ENCODE measurements at regions not wholly inside any gene's neighbourhood (a gene's known extent, or its start where the extent isn't known, plus 50 kb on each side); places are given as distances from the start of the nearest gene placed in this dataset.

DNA sequence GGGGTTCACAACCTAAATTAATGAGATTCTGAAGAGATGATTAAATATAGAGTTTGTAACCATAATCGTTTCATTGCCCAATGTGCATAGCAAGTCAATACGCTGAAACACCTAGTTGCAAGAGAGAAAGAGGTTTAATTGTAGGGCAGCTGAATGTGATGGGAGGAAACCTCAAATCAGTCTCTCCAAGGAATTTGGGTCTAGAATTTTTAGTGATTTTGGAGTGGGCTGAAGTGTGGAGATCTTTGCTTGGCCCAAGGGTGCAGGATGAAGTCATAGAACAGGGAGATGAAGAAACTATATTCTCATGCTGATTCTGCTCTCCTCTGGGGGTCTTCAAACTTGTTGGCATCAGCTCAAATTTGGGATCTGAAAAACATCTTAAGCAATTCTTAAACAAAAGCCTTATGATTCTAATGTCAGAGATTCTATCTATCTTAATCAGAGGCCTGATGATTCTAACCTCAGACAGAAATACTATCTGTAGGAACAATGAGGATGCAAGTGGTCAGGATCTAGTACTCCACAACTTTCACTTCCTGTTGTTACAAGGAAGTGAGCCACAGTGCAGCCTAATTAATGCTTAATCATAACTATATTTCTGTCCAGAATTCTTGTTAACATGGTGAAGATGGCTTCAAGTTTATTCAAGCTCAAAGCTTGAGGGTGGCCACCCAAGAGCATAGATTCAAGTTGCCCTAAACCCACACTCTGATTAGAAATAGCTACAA is 80.2 kb upstream of the FUT8 start:
- TF ChIP-seq, protein P1, sequence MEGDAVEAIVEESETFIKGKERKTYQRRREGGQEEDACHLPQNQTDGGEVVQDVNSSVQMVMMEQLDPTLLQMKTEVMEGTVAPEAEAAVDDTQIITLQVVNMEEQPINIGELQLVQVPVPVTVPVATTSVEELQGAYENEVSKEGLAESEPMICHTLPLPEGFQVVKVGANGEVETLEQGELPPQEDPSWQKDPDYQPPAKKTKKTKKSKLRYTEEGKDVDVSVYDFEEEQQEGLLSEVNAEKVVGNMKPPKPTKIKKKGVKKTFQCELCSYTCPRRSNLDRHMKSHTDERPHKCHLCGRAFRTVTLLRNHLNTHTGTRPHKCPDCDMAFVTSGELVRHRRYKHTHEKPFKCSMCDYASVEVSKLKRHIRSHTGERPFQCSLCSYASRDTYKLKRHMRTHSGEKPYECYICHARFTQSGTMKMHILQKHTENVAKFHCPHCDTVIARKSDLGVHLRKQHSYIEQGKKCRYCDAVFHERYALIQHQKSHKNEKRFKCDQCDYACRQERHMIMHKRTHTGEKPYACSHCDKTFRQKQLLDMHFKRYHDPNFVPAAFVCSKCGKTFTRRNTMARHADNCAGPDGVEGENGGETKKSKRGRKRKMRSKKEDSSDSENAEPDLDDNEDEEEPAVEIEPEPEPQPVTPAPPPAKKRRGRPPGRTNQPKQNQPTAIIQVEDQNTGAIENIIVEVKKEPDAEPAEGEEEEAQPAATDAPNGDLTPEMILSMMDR (IDR thresholded peaks at IDR 0.05) = no peak
- no peak for TF ChIP-seq POLR2A (IDR thresholded peaks at IDR 0.05)
- intact Hi-C loops (cut with DNase I) = no loop called here
- DNase-seq = no peak
- whole genome bisulfite sequencing, 4 donors = 86 to 92% (median 91%) methylated on average over 2 of the region's 2 CpGs
- Histone ChIP-seq H3K4me1 (replicated peaks in 1 of 2) (no peaks in the 10 kb centered on the region), H3K27me3 (no peaks in the 10 kb centered on the region), H3K9me3 (replicated peaks in 1 of 3) (no peaks in the 10 kb centered on the region), H3K36me3 (replicated peaks in 1 of 2) (no peaks in the 10 kb centered on the region), H3K4me3 (no peak overlapping the region), H3K27ac (no peak overlapping the region)

DNA sequence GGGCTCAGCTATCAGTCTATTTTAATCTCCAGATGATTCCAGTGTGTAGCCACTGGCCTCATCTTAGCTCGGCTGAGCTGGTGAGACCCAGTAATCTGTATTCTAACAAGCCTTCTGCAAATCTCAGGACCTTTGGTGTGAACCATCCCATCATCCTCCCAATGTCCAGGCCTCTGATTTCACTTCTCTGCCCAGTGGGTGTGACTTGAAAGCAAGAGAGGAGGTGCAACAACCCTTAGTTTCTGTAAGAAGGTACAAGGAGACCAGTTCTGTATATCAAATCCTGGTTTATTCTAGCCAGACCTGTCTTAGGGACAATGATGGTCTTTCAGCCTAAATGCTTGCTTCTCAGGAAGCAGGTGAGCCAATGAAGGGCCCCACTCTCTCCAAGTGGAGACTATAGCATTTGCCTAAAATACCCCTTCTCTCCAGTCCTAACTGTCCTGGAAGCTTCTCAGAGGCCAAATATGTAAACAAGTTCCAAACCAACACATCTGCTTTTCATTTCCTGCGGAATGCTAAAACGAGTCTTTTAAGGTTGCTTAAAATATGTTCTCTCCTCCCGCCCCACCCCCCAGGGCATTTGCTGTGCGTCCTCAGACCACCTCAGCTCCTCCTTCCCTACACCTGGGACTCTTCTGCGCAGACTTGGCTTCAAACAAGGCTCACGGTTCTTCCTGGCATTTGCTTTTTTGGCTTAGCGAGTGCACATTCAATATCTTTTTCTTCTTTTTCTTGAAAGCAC is 78.4 kb upstream of the FUT8 start:
- no peaks in the 10 kb centered on the region for H3K36me3 ChIP-seq (replicated peaks in 1 of 2)
- H3K27ac ChIP-seq = no peak overlapping the region
- peaks cover 0 to 4% of the 10 kb centered on the region in 2 donors for H3K4me1 ChIP-seq (replicated peaks in 1 of 2)
- no peak for TF ChIP-seq POLR2A (IDR thresholded peaks at IDR 0.05)
- TF ChIP-seq, protein P1 (IDR thresholded peaks at IDR 0.05) = no peak
- intact Hi-C loops (cut with DNase I) = no loop called here
- H3K27me3 ChIP-seq = no peaks in the 10 kb centered on the region
- H3K9me3 ChIP-seq (replicated peaks in 1 of 3) = no peaks in the 10 kb centered on the region
- WGBS, 4 donors = 55 to 79% (median 63%) methylated on average over 8 of the region's 8 CpGs
- no peak for DNase-seq
- no peak overlapping the region for H3K4me3 ChIP-seq

DNA sequence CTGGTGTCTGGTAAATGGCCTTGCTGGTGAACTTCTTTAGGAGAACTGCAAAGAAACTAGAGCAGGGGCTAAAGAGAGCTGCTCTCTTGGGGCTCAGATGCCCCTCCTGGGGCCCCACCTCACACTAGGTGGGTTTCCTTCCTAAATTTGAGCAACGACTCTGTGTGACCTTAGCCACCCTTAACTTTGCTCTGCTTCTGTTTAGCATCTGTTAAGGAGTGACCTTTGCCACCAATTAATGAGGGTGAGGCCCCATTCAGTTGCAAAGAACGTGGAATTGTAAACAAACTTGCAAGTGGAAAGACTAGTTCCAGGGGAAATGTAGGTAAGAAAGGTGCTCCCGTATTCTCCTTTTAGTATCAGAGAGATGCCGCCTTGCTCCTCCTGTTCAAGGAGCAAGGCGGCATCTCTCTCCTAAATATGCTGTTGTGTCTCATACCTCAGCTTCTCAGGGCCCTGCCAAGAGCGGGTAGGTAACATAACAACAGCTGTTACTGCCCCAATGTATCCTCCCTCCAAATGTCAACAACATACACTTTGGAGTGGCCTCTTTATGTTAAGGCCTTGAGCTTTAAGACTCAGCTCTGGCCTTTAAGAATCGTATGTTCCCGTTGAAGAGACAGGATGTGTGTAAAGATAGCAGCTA is 77.6 kb upstream of the FUT8 start:
- Histone ChIP-seq H3K4me3 (no peak overlapping the region), H3K4me1 (replicated peaks in 1 of 2) (peaks cover 0 to 4% of the 10 kb centered on the region in 2 donors), H3K27ac (no peak overlapping the region), H3K36me3 (replicated peaks in 1 of 2) (no peaks in the 10 kb centered on the region), H3K9me3 (replicated peaks in 1 of 3) (no peaks in the 10 kb centered on the region), H3K27me3 (no peaks in the 10 kb centered on the region)
- WGBS, 4 donors = 70 to 81% (median 74%) methylated on average over 8 of the region's 8 CpGs
- intact Hi-C loops (cut with DNase I) = no loop called here
- DNase-seq = no peak
- TF ChIP-seq, protein P1 (IDR thresholded peaks at IDR 0.05) = no peak

DNA sequence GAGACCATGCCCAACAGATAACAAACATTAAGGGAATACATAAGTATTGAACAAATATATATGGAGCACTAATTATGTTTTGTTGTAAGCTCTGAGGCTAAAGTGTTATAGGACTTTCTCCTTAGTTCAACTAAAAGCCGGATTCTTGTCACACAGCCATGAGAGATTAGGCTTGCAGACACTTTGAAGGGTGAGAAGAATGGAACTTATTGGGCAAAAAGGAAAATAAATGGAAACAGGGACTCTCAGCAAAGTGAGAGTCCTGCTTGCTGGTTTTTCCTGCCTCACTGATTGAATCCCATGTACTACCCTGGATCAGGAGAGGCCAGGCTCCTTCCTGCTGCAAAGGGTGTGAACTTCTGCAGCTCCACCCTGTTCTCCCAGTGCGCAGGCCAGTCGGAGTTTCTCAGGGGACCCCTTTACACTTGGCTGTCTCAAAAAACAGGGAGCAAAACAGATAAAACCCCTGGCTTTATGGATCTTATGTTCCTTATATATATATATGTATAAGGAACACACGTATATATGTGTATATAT is 77.1 kb upstream of the FUT8 start:
- WGBS, 4 donors = 76 to 86% (median 81%) methylated on average over 4 of the region's 4 CpGs
- Histone ChIP-seq H3K4me3 (no peak overlapping the region), H3K27ac (no peak overlapping the region), H3K9me3 (replicated peaks in 1 of 3) (no peaks in the 10 kb centered on the region), H3K27me3 (no peaks in the 10 kb centered on the region), H3K36me3 (replicated peaks in 1 of 2) (no peaks in the 10 kb centered on the region), H3K4me1 (replicated peaks in 1 of 2) (peaks cover 0 to 4% of the 10 kb centered on the region in 2 donors)
- no peak for DNase-seq
- TF ChIP-seq, protein P1 (IDR thresholded peaks at IDR 0.05) = no peak
- no peak for TF ChIP-seq POLR2A (IDR thresholded peaks at IDR 0.05)
- intact Hi-C loops (cut with DNase I) = no loop called here
